GM21825 (cell line): ENCODE measurements at regions not wholly inside any gene's neighbourhood (a gene's known extent, or its start where the extent isn't known, plus 50 kb on each side); places are given as distances from the start of the nearest gene placed in this dataset.

Experiments
- ATAC-seq: cut with Tn5 transposase; IDR thresholded peaks from one replicate; pipeline ENCODE4 v1.9.1; 2021; ENCODE audit warnings: mild to moderate bottlenecking, moderate library complexity; ENCODE audit not compliant: unreplicated experiment

DNA sequence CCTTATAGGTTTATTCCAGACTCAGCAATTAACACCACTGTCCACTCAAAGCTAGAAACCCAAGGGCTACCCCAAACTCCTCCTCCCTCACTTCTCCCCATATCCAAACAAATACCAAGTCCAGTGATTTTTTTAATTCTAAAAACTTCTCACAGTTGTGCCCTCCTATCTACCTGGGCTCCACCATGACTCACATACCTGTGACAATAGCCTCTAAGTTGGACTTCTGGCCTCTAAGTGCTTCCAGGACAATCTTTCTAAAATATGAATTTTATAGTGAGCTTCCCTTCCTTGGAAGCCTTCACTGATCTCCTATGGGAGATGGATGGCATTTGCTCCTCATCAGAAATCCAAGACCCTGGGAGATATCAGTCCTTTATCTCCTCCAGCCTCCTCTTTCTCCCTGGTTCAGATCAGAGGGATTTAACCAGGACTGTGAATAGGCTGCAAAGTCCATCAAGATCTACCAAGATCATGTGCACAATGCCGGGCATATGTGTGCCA, 219.3 kb downstream of the TOMM20 start:
- no peak for ATAC-seq

DNA sequence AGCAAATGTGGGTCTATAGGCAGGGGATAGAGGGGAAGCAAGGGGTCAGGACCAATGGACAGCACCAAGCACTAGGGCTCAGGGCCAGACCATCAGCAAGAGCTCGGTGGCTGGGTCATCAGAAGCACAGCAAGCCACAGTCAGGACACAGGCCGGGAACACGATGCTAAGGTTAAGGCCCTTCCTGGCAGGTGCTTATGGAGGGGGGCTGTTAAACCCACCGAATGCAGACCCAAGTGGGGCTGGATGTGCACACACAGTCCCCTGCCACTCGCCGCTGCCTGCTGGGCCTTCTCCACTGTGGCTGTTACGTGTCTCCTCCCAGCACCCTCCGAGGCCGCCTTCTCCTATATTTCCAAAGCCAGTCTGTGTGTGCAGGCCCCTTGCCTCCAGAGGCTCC, 220.1 kb downstream of the TOMM20 start:
- ATAC-seq = no peak

DNA sequence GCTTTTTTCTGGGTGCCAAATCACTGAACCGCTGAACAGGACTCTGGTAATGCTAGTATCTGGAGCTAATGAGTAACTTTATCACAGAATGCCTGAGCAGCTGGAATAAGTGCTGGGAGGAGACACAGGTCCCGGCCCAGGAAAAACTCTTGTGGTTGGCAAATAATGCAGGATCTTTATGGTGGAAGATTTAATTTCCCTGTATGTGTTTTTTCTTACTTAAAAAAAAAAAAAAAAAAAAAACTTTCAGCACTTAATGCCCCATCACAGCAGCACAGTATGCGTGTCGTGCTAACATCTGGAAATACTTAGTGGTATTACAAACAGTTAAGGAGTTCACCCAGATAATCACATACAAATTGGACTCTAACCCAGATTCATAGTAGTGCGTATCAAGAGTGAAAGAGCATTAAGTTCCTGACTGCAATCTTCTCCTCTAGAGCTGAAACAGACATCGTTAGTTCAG, 220.7 kb downstream of the TOMM20 start:
- no peak for ATAC-seq

DNA sequence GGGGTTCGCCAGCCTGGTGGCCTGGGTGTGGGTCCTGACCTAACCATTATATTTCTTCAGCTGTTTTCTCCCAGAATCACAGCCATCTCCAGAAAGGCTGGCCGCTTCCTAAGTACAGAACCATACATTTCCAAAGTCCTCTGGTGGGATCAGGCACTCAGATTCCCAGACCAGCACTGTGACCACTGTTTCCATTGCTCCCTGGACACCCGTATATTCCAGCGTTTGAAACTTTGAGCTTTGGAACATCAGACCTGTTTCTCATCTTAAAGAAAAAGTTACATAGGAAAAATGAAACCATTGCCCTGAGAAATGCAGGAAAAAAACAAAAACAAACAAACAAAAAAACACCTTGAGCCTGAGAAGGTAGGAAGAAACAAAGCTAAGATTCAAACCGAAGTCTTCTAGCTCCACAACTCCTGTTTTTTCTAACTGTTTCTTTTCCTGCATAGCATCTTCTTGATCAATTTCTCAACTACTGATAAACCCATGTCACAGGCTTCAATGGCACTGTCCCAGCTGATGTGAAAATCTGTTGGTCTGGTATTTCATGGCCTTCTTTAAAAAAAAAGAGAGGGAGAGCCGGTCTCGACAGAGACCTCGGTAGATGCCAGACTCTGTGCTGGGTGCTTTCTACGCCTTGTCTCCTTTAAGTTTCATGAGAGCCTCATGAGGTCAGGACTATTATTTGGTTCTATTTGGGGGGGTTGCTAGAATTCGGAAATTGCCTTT, 221.3 kb downstream of the TOMM20 start:
- no peak for ATAC-seq

DNA sequence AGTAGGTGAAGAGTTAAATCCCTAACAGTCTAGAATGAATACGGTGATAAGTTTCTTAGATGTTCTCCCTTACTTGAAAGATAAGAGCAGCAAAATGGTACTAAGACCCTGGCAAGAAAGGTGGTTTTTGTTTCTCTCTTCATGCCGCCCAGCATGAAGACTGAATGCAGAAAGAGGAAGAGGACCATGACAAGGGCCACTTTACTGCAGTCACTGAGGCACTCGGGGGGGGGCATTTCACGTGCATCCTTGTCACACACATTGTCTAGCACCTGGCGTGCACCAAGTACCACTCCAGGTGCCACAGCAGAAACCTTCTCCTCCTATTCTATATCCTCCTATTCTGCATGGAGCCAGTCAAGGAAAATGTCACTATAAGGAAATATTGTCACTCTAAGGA, 222.0 kb downstream of the TOMM20 start:
- no peak for ATAC-seq

DNA sequence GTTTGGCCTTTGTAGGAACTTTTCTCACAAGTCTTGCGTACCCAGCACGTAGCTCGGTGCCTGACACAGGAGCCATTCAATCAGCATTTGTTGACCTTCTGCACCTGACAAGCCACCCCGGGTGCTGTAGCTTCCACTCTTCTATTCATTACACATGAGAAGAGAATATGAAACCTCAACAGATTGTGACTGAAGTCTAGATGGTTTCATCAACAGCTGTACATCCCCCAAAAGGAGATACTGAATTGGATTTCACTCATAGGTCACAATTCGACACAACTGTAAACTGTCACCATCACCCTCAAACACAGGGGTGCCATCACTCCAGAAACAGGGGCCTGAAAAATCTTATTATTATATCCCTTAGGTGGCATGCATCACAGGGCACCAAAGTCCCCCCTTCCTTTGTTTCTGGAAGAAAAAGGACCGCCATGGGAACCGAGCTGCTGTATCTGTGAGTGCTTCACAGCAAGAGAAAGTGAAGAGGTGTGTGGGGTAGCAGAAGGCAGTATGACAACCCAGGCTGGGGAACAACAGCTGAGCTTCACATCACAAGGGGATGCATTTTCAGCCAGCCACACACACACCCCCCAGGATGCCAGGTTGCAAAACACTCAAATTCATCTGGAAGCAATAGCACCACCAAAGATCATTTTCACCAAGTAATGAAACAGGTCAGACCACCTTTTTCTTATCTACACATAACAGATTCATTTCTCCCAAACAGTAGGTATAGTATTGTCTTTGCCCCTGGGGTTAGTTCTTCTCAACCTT, 225.7 kb downstream of the TOMM20 start:
- ATAC-seq = no peak

DNA sequence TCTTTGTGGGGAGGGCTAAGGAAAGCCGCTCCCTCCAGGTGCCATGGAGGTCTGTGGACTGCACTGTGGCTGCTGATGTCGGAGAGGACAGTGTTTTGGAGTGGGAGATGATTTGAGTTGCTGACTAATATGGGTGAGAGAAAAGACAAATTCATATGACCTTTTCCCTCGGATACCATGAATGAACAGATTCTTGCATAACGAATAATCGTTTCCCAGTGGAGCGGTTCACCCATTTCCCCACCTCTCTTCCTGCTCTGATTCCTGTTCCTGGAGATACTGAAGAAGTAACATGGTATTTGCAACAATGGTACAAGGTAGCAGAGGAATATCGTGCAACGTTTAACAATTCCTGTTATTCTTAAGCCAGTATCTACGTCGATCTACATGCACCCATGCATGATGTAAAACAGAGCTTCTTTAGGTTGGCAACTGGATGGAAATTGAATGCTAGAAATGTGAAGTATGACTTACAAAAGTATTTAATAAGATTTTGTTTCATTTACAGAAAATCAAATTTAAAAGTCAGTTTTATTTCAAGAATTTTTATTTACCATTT, 227.1 kb downstream of the TOMM20 start:
- no peak for ATAC-seq

DNA sequence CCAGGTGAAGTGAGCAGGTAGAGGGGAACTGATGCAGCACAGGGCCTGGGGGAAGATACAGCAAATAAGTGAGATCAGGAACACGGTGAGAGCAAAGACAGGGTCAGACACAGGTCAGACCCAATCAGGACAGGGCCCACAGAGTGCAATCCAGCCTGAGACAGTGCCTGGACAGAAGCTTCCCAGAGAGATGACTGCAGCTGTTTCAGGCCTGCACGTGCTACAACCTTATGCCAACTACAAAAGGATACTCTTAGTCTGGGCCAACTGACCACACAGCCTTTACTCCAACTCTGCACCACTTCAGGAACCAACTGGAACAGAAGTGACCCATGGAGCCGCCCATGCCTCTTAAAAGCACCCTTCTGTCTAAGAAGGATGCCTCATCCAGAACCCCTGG, 228.0 kb downstream of the TOMM20 start:
- no peak for ATAC-seq

DNA sequence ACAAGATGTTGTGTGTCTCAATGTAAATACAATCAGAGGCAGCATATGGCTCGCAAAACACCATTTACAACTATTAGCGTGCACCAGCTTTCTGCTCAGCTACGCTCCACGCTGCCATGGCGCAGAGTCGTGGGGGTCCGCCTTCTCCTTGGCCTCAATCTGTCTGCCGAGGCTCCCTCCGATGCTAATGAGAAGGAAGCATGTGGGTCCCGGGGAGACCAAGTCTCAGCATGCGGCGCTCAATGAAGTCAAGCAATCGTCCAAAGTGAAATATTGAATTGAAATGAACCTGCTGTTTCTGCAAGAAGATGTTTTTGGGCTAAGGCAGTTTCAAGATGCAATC, 228.9 kb downstream of the TOMM20 start:
- no peak for ATAC-seq

DNA sequence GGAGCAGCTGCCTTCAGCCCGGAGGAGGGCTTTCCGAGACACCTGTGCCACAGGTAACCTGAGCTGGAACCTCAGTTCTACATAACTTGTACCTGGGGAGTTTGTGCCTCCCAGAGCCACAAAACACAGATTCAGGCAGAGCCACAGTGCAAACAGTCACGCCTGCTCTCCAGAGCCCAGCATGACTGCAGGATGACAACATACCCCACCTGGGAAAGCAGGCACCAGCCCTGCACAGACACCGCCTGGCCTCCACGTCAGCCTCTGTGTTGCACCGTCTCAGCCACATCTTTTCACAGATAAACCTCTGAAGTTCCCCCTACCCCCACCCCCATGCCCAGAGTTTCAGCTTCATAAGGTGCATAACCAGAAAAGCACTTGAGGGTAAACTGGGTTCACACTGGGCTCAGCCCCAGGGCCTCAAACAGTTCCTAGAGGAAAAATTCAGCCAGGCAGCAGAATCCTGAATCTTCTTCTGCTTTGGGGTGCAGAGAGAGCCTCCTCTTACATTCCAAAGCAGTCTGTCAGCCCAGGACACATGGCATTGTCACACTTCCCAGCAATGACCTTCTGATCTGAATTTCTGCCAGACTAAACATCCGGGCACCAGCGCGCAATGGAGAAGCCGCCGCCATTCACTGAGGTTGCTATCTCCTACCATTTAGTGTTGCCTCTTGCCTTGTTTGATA, 229.5 kb downstream of the TOMM20 start:
- ATAC-seq = no peak

DNA sequence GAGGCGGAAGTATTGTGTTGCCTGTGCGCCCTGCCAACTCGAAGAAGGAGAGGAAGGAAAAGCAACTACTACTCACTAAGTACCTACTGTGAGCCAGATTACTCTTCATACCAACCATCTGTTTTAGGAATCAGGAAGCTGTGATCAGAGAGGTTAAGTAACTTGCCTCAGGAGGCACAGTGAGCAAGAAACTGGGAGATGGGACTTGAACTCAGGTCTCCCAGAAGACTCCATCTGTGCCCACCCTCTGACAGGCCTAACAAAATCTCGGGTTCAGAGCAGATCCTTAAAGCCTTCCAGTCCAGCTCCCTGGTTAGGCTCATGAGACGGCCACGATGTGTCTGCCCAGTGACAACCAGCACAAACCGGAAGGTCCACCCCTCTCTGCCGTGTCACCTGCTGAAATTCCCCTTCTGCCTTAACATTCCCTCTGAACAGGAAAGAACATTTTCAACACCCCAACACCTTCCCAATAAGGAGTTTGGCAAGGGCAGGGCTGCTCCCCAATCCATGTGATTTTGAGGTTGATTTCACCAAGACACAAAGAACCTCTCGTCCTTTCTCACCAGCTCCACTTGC, 230.1 kb downstream of the TOMM20 start:
- no peak for ATAC-seq

DNA sequence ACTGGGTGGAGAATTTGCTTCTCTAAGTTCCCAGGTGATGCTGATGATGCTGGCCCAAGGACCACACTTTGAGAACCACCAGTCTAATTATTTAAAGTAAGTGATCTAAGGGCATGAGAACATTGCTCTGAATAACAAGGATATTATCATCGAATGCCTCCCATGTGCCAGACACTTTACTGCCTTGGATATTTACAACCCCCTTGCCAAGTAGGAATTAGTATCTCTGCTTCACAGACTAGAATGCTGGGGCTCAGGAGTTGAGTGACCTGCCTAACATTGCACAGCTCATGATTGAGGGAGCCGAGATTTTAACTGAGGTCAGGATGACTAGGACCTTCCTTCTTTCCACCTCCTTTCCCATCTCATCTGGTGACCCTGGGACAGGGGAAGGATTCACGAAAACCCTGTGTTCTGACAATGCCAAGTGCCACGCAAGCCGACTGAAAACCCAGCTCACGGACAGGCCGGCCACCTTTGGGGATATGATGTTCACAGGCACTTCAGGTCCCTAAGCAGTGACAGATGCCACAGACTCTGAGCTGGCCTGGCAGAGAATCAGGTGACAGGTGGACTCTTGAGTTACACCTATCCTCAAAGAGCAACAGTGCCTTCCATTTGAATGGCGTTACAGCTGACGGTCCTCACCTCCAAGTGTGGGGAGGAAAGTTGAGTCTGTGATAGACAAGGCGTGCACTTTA, 230.7 kb downstream of the TOMM20 start:
- ATAC-seq = no peak

DNA sequence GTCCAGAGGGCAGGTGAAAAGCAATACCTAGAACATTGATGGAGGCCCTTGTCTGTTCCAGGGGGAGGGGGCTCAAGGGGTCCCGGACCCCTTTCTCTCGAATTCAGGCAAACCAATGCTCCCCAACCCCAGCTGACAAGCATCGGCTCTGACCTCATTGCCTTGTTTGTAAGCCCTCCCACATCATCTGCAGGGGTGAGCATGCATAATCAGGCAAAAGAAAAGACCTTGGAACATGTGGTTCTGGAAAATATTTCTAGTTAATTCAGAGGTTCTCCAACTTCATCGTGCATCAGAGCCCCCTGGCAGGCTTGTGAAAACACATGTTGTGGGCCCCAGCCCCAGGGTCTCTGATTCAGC, 231.3 kb downstream of the TOMM20 start:
- ATAC-seq = no peak

DNA sequence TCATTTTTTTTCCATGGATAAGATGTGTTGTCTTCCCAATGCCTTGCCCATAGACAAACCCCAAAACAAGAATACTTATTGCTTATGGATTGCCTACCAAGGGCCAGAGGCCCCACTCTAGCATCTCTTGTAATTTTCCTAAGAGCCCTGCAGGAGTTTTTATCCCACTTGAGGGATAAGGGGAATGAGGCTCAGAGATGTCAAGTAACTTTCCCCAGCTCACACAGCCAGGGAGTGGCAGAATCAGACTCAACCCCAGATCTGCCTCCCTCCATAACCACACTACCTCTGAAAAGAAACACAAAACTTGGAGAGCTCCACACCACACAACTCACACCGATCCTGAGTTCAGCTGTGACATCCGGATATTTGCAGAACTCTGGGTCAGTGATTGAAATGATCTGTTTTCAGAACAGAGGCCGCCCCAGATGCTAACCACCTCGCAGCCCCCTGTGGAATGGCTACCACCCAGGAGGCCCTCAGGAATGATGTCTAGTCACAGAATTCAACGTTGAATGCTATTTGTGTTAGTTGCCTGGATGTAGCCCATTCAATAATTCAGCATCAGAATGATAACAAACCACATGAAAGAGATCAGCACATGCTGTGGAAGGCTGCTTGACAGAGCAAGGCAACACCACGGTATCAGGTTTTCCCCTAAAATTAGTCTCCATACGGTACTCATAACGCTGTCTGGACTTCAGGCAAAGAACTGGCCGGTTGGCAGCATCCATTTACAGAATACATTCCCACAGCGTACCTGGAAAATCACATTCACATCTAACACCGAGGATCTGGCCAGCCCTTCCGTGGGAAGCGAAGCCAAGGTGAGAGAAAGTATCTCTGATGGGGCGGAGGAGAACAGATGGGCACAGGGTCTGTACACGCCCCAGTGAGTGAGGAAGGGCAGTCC, 231.9 kb downstream of the TOMM20 start:
- no peak for ATAC-seq

DNA sequence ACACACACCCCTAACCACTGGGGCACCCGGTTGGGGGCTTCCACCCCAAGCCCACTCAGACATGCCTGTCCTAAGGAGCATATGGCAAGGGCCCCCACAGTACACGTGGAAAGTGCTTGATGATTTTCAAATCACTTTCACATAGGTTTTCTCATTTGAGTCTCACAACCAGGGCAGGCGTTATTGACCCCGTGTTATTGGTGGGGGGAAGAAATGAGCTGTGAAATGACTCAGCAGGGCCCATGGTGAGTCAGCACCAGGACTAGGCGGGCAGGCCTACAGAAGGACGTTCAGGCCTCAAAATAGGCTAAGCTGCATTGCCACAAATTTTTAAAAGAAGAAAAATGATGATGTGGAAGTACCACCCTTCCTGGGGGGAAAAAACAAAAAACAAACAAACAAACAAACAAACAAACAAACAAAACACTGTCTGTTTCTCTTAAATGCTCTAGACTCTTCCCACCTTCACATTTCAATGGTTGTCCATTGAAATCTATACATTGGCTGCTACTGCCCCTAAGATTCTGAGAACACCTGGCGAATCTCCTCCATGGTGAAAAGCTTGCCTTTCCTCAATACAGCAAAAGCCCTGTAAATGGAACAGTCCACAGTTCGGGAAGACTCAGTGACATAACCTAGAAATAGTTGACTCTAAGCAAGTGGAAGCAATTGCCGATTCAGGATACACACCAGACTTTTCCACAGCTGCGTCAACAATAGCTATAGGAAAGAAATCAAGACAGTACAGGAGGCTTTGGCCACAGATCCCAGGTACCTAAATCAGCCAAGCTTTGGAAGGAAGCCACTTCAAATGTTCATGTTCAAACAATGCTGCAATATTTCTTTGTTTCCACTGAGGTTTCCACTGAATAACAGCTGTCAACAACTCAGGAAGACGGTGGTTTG, 234.7 kb downstream of the TOMM20 start:
- ATAC-seq = no peak

DNA sequence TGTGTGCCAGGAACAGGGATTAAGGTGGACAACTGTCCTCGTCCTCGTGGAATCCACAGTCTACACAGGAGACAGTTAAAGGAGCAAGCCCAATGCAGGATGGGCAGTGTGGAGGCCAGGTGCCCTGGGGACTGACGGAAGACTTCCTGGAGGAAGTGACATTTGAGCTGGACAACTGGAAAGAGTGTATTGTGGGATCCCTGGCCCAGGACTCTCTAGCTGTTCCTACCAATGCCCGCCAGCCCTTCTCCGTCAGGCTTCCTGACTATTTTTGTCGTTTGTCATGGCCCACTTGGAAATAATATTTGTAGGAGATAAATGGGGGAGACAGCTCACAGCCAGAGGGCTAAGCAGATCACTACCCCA, 235.3 kb downstream of the TOMM20 start:
- no peak for ATAC-seq

DNA sequence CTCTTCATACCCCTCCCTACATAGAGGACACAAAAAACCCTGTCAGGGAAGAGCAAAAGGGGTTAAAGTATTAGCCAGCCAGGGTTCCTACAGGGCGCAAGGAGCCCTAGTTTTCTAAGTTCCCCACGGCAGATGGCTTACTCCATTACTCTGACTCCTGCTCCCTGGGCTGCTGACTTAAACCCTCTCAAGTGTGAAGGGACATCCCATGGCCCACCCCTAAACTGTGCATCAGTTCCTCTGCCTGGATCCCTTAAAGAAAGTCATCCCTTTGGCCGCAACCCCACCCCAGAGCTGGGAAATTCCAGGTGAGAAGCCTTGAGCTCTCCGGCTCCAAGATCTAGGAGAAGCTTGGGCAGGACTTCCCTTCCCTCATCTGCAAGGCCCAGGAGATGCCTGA, 236.0 kb downstream of the TOMM20 start:
- ATAC-seq = no peak

DNA sequence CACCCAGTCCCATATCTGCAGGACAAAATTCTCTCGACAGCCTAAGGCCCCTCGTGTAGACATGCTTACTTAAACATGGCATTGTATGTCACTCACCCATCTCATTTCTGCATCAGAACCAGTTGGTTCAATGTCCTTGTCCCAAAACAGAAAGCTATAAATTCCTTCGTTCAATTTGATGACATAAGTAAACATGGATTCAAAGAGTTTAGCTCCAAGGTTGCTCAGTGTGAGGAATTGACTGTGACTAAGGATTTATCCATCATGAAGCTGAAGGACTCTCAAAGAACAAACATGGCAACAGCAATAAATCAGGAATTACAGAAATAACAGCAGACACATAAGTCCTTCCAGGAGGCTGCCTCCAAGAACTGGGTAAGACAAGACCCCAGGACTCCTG, 237.2 kb downstream of the TOMM20 start:
- ATAC-seq = no peak

DNA sequence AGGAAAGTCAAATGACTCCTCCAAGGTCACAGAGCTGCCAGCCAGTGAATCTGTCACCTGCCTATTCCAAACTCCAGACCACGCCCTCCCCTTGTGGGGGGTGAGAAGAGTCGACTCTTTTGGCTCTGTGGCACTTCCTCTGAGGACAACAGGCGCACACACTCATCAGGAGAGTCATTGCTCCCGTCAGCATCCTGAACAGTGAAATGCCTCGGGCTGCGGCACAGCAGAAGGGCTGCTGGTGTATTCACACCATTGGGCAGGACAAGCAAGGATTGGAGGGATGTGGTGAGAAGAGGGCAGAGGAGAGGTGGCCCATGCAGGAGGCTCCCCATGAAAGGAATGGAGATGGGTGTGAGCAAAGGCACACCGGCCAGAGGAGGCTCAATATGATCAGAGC, 239.0 kb downstream of the TOMM20 start:
- ATAC-seq = no peak
